ENCODE measurements at regions not wholly inside any gene's neighbourhood (a gene's known extent, or its start where the extent isn't known, plus 50 kb on each side); places are given as distances from the start of the nearest gene placed in this dataset.

DNA sequence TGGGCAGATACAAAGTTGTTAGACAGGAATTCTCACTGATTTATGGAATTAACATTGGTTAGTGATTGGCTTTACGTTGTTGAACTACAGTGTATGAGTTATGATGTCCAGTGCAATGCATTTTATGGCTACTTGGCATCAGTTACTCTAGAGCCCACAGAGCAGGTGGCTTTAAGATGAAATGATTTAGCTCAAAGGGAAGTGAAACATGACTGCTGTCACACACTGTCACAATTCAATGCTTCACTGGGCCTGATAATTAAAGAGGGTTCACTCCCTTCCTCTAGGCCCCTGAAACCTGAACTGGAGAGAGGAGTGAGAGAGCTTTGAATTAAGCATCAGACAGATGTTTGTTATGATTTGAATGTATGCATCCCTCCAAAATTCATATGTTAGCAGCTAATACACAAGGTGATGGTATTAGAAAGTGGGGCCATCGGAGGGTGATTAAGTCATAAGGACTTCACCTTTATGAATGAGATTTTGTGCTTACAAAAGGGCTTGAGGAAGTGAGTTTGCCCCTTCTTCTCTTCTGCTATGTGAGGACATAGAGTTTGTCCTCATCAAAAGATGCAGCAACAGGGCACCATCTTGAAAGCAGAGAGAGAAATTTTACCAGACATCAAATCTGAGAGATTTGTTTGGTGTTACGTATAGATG is 175.8 kb upstream of the GRIN2B start:
- no peak for DNase-seq
- TF ChIP-seq, protein P1, sequence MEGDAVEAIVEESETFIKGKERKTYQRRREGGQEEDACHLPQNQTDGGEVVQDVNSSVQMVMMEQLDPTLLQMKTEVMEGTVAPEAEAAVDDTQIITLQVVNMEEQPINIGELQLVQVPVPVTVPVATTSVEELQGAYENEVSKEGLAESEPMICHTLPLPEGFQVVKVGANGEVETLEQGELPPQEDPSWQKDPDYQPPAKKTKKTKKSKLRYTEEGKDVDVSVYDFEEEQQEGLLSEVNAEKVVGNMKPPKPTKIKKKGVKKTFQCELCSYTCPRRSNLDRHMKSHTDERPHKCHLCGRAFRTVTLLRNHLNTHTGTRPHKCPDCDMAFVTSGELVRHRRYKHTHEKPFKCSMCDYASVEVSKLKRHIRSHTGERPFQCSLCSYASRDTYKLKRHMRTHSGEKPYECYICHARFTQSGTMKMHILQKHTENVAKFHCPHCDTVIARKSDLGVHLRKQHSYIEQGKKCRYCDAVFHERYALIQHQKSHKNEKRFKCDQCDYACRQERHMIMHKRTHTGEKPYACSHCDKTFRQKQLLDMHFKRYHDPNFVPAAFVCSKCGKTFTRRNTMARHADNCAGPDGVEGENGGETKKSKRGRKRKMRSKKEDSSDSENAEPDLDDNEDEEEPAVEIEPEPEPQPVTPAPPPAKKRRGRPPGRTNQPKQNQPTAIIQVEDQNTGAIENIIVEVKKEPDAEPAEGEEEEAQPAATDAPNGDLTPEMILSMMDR (IDR thresholded peaks at IDR 0.05; ENCODE audit: control extremely low read depth, extremely low read depth) = no peak

DNA sequence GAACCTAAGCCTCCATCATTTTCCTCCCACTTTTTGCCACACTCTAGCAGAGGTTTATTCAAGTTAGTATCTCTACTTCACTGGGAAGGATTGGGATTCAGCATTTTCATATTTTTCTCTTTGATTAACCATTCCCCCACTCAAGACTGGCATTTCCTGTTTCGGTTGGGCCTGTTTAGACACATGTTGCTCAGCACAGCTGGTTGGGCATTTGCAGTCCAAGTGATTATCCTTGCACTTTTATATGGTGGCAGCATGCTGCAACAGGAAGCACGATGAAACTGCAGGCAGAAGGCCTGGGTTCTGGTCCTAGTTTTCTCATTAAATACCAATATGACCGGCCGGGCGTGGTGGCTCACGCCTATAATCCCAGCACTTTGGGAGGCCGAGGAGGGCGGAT is 182.9 kb upstream of the GRIN2B start:
- 90% methylated on average over 8 of the region's 8 CpGs for WGBS, 2 donors
- H3K9ac ChIP-seq (ENCODE audit: insufficient read depth in 1 of 2, low read length in 2 of 2) = no peak overlapping the region
- TF ChIP-seq, protein P1 (IDR thresholded peaks at IDR 0.05; ENCODE audit: control extremely low read depth, extremely low read depth) = no peak
- no peak overlapping the region for H3K27ac ChIP-seq (ENCODE audit: low read depth in 1 of 2, low read length in 1 of 2)
- DNase-seq (no peak), ATAC-seq (ENCODE audit: insufficient read depth, low FRiP score) (no peak)
- no peaks in the 10 kb centered on the region for H3K9me3 ChIP-seq (ENCODE audit: control insufficient read depth in 4 of 4, insufficient read depth in 3 of 4, low read length in 3 of 4)
- H3K36me3 ChIP-seq (ENCODE audit: control insufficient read depth in 4 of 4, insufficient read depth in 4 of 4, low read length in 4 of 4) = no peaks in the 10 kb centered on the region
- H3K27me3 ChIP-seq (ENCODE audit: control insufficient read depth in 3 of 3, insufficient read depth in 3 of 3, low read length in 2 of 3) = no peaks in the 10 kb centered on the region
- H3K4me3 ChIP-seq = no peak overlapping the region
- H3K4me1 ChIP-seq (ENCODE audit: control insufficient read depth in 5 of 5, insufficient read depth in 5 of 5, low read length in 5 of 5) = no peaks in the 10 kb centered on the region

More for the DNA sequence above, 175.8 kb upstream of the GRIN2B start:
- H3K4me1 ChIP-seq (ENCODE audit: control insufficient read depth in 5 of 5, insufficient read depth in 5 of 5, low read length in 5 of 5) = no peaks in the 10 kb centered on the region
- no peak for ATAC-seq (ENCODE audit: insufficient read depth, low FRiP score)
- no peaks in the 10 kb centered on the region for H3K36me3 ChIP-seq (ENCODE audit: control insufficient read depth in 4 of 4, insufficient read depth in 4 of 4, low read length in 4 of 4)
- no peak overlapping the region for H3K9ac ChIP-seq (ENCODE audit: insufficient read depth in 1 of 2, low read length in 2 of 2)
- no peak overlapping the region for H3K4me3 ChIP-seq
- H3K27ac ChIP-seq (ENCODE audit: low read depth in 1 of 2, low read length in 1 of 2) = no peak overlapping the region
- H3K9me3 ChIP-seq (ENCODE audit: control insufficient read depth in 4 of 4, insufficient read depth in 3 of 4, low read length in 3 of 4) = no peaks in the 10 kb centered on the region
- WGBS, 2 donors = 89 to 94% methylated on average over 3 of the region's 3 CpGs
- no peaks in the 10 kb centered on the region for H3K27me3 ChIP-seq (ENCODE audit: control insufficient read depth in 3 of 3, insufficient read depth in 3 of 3, low read length in 2 of 3)

DNA sequence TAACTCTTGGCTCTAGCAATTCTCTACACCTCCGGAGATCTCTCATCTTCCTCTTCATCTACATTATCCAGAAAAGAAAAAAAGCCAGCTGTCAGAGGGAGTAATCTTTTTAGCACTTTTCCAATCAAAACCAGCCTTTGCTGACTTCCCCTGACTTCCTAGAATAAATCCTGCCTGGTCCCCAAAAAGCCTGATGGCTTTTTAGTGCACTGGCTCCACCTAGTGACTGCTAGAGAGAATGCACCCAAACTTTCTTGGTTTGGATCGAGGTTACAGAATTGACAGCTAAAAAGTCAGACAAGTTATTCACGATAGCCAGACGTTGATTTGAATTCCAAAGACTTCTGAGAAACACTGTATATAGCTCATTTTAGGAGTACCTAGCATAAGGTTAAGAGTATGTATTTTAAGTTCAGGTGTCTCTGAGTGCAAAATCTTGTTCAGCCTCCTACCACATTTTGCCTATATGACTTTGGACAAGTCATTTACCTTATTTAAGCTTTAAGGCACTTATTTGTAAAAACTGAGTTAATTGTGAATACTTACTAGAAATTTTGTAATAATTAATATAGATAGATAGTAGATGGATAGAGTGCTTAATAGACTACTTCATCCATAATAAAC is 185.7 kb upstream of the GRIN2B start:
- TF ChIP-seq, protein P1 (IDR thresholded peaks at IDR 0.05; ENCODE audit: control extremely low read depth, extremely low read depth) = peak; percentile 86
- no peaks in the 10 kb centered on the region for H3K9me3 ChIP-seq (ENCODE audit: control insufficient read depth in 4 of 4, insufficient read depth in 3 of 4, low read length in 3 of 4)
- H3K27me3 ChIP-seq (ENCODE audit: control insufficient read depth in 3 of 3, insufficient read depth in 3 of 3, low read length in 2 of 3) = no peaks in the 10 kb centered on the region
- WGBS, 2 donors = 5 to 7% methylated on average over 4 of the region's 4 CpGs
- no peak overlapping the region for H3K4me3 ChIP-seq
- no peak overlapping the region for H3K9ac ChIP-seq (ENCODE audit: insufficient read depth in 1 of 2, low read length in 2 of 2)
- H3K27ac ChIP-seq (ENCODE audit: low read depth in 1 of 2, low read length in 1 of 2) = no peak overlapping the region
- no peaks in the 10 kb centered on the region for H3K36me3 ChIP-seq (ENCODE audit: control insufficient read depth in 4 of 4, insufficient read depth in 4 of 4, low read length in 4 of 4)
- ATAC-seq (ENCODE audit: insufficient read depth, low FRiP score) = no peak
- peak; percentile 56 to 73 (median 71) for DNase-seq
- no peaks in the 10 kb centered on the region for H3K4me1 ChIP-seq (ENCODE audit: control insufficient read depth in 5 of 5, insufficient read depth in 5 of 5, low read length in 5 of 5)

Data from lung (tissue), 11 donors.